ENCODE measurements at regions not wholly inside any gene's neighbourhood (a gene's known extent, or its start where the extent isn't known, plus 50 kb on each side); places are given as distances from the start of the nearest gene placed in this dataset.
A peak's percentile ranks its signal among the peaks of the same experiment; 100 is the strongest.

DNA sequence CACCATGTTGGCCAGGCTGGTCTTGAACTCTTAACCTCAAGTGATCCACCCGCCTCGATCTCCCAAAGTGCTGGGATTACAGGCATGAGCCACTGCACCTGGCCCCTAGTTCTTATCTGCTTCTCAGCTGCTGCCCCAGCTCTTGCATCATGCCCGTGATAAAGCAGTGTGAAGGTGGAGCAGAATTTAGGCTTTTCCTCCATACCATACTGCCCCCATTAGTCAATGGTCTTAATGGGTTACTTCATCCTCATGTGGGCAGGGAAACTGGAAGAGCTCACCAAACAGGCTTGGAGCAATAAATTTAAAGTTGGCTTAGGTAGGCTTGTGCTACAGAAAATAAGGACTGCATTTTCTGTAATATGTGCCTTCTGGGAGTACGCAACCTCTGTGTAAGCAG lies 636.9 kb upstream of the BOD1L1 start:
- TF ChIP-seq, protein P1, sequence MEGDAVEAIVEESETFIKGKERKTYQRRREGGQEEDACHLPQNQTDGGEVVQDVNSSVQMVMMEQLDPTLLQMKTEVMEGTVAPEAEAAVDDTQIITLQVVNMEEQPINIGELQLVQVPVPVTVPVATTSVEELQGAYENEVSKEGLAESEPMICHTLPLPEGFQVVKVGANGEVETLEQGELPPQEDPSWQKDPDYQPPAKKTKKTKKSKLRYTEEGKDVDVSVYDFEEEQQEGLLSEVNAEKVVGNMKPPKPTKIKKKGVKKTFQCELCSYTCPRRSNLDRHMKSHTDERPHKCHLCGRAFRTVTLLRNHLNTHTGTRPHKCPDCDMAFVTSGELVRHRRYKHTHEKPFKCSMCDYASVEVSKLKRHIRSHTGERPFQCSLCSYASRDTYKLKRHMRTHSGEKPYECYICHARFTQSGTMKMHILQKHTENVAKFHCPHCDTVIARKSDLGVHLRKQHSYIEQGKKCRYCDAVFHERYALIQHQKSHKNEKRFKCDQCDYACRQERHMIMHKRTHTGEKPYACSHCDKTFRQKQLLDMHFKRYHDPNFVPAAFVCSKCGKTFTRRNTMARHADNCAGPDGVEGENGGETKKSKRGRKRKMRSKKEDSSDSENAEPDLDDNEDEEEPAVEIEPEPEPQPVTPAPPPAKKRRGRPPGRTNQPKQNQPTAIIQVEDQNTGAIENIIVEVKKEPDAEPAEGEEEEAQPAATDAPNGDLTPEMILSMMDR (conservative IDR thresholded peaks at IDR 0.05; ENCODE audit: low read depth, low read length): 0 out of 2 replicates have a peak, but pooled peaks have one; percentile 11
- TF ChIP-seq EZH2phosphoT487 (IDR thresholded peaks at IDR 0.05; ENCODE audit: borderline replicate concordance, low read length): no peak
